ENCODE measurements at regions not wholly inside any gene's neighbourhood (a gene's known extent, or its start where the extent isn't known, plus 50 kb on each side); places are given as distances from the start of the nearest gene placed in this dataset.

GRCh38 chr12:90546511-90546910, 408.5 kb downstream of the CCER1 start:
- no peak overlapping the region for H3K27ac ChIP-seq (ENCODE audit: insufficient read depth, low read depth, low read length)
- peaks cover 18% of the 10 kb centered on the region for H3K4me1 ChIP-seq (ENCODE audit: control insufficient read depth, extremely low read depth, insufficient read depth, low read length)
- H2AFZ ChIP-seq (ENCODE audit: low read depth, low read length) = no peak overlapping the region
- CTCF ChIA-PET = no interaction called here
- dilution Hi-C loops (cut with MboI; ENCODE audit: extremely low pct_ligation_motif_present, low sequenced_read_pairs) (no loop called here), intact Hi-C loops (cut with micrococcal nuclease) (loop anchor here (10.0 kb wide), 1 partner anchor 308 kb away; no protein-coding TSS in a partner anchor)
- no peaks in the 10 kb centered on the region for H3K79me2 ChIP-seq (ENCODE audit: control insufficient read depth, insufficient read depth, low read length)
- no peaks in the 10 kb centered on the region for H3K27me3 ChIP-seq (ENCODE audit: control insufficient read depth in 2 of 2, insufficient read depth in 2 of 2, low read length in 2 of 2)
- no peaks in the 10 kb centered on the region for H4K20me1 ChIP-seq (replicated peaks; ENCODE audit: control insufficient read depth, extremely low read depth, insufficient read depth, low read length)
- no TSS peak for BruUV-seq (replicated peaks)
- POLR2A ChIA-PET = no interaction called here
- TF ChIP-seq POLR2AphosphoS5 (IDR thresholded peaks at IDR 0.05; ENCODE audit: insufficient read depth, low read depth, low read length) (no peak), JUN (IDR thresholded peaks at IDR 0.05; ENCODE audit: borderline replicate concordance, insufficient read depth, insufficient read length, low read depth) (no peak), FOS (IDR thresholded peaks at IDR 0.05; ENCODE audit: borderline replicate concordance, insufficient read depth, low read length) (no peak), MYC (IDR thresholded peaks at IDR 0.05; ENCODE audit: low read depth, low read length) (no peak)
- H3K4me2 ChIP-seq (ENCODE audit: insufficient read depth, low read length) = no peak overlapping the region
- no peaks in the 10 kb centered on the region for H3K36me3 ChIP-seq (ENCODE audit: control insufficient read depth in 2 of 2, extremely low read depth in 1 of 2, insufficient read depth in 2 of 2, low read length in 2 of 2)
- H3K9ac ChIP-seq (replicated peaks; ENCODE audit: extremely low read depth, insufficient read depth, low read length) = no peak overlapping the region
- no peaks in the 10 kb centered on the region for H3K9me1 ChIP-seq (replicated peaks; ENCODE audit: control insufficient read depth, extremely low read depth, insufficient read depth, low read length)
- no peak for DNase-seq (ENCODE audit: low read depth, low spot score)
- H3K9me3 ChIP-seq (replicated peaks; ENCODE audit: control insufficient read depth, insufficient read depth, low read length) = no peaks in the 10 kb centered on the region
- no peak overlapping the region for H3K4me3 ChIP-seq (replicated peaks in 1 of 3; ENCODE audit: insufficient read depth in 1 of 3, low read depth in 1 of 3, low read length in 3 of 3)
- no peak for FAIRE-seq

GRCh38 chr12:90543841-90544240, 411.1 kb downstream of the CCER1 start:
- H3K4me1 ChIP-seq (ENCODE audit: control insufficient read depth, extremely low read depth, insufficient read depth, low read length) = peaks cover 18% of the 10 kb centered on the region
- H3K36me3 ChIP-seq (ENCODE audit: control insufficient read depth in 2 of 2, extremely low read depth in 1 of 2, insufficient read depth in 2 of 2, low read length in 2 of 2) = no peaks in the 10 kb centered on the region
- peak; percentile 83 for DNase-seq (ENCODE audit: low read depth, low spot score)
- ChIA-PET POLR2A (no interaction called here), CTCF (interaction anchor here (0.9 to 1.8 kb wide), 5 partner anchors 9 to 401 kb away, joined by 3 to 6 read pairs (median 4); no protein-coding TSS in a partner anchor)
- H3K4me2 ChIP-seq (ENCODE audit: insufficient read depth, low read length) = peak overlapping the region; percentile 87
- TF ChIP-seq FOS (IDR thresholded peaks at IDR 0.05; ENCODE audit: borderline replicate concordance, insufficient read depth, low read length) = peak; percentile 35
- peak; percentile 46 for TF ChIP-seq JUN (IDR thresholded peaks at IDR 0.05; ENCODE audit: borderline replicate concordance, insufficient read depth, insufficient read length, low read depth)
- TF ChIP-seq EZH2 (IDR thresholded peaks at IDR 0.05; ENCODE audit: borderline replicate concordance, low read depth, low read length, severe bottlenecking) = no peak
- TF ChIP-seq POLR2AphosphoS5 (IDR thresholded peaks at IDR 0.05; ENCODE audit: insufficient read depth, low read depth, low read length) = no peak
- TF ChIP-seq MAX (IDR thresholded peaks at IDR 0.05; ENCODE audit: insufficient read depth, insufficient read length) = no peak
- no peak for TF ChIP-seq CTCF (IDR thresholded peaks at IDR 0.05; ENCODE audit: extremely low read depth in 1 of 2, insufficient read depth in 1 of 2, low read depth in 1 of 2, low read length in 2 of 2)
- no peak for TF ChIP-seq POLR2A (IDR thresholded peaks at IDR 0.05; ENCODE audit: low read depth, low read length)
- no peak for TF ChIP-seq MYC (IDR thresholded peaks at IDR 0.05; ENCODE audit: low read depth, low read length)
- H3K9me3 ChIP-seq (replicated peaks; ENCODE audit: control insufficient read depth, insufficient read depth, low read length) = no peaks in the 10 kb centered on the region
- BruUV-seq (replicated peaks) = TSS peak; percentile 83
- H3K27me3 ChIP-seq (ENCODE audit: control insufficient read depth in 2 of 2, insufficient read depth in 2 of 2, low read length in 2 of 2) = no peaks in the 10 kb centered on the region
- intact Hi-C loops (cut with micrococcal nuclease) (loop anchor here (5.0 to 10.0 kb wide), 7 partner anchors 217 to 837 kb away; partner anchors contain the start of gene ATP2B1), dilution Hi-C loops (cut with MboI; ENCODE audit: extremely low pct_ligation_motif_present, low sequenced_read_pairs) (no loop called here)
- FAIRE-seq = peak; percentile 33
- no peak overlapping the region for H3K4me3 ChIP-seq (replicated peaks in 1 of 3; ENCODE audit: insufficient read depth in 1 of 3, low read depth in 1 of 3, low read length in 3 of 3)
- H4K20me1 ChIP-seq (replicated peaks; ENCODE audit: control insufficient read depth, extremely low read depth, insufficient read depth, low read length) = no peaks in the 10 kb centered on the region
- H3K9ac ChIP-seq (replicated peaks; ENCODE audit: extremely low read depth, insufficient read depth, low read length) = peak overlapping the region; percentile 90
- H3K9me1 ChIP-seq (replicated peaks; ENCODE audit: control insufficient read depth, extremely low read depth, insufficient read depth, low read length) = no peaks in the 10 kb centered on the region
- no peaks in the 10 kb centered on the region for H3K79me2 ChIP-seq (ENCODE audit: control insufficient read depth, insufficient read depth, low read length)
- peak overlapping the region; percentile 37 for H2AFZ ChIP-seq (ENCODE audit: low read depth, low read length)
- H3K27ac ChIP-seq (ENCODE audit: insufficient read depth, low read depth, low read length) = peak overlapping the region; percentile 97
